ENCODE measurements at regions not wholly inside any gene's neighbourhood (a gene's known extent, or its start where the extent isn't known, plus 50 kb on each side); places are given as distances from the start of the nearest gene placed in this dataset.

DNA sequence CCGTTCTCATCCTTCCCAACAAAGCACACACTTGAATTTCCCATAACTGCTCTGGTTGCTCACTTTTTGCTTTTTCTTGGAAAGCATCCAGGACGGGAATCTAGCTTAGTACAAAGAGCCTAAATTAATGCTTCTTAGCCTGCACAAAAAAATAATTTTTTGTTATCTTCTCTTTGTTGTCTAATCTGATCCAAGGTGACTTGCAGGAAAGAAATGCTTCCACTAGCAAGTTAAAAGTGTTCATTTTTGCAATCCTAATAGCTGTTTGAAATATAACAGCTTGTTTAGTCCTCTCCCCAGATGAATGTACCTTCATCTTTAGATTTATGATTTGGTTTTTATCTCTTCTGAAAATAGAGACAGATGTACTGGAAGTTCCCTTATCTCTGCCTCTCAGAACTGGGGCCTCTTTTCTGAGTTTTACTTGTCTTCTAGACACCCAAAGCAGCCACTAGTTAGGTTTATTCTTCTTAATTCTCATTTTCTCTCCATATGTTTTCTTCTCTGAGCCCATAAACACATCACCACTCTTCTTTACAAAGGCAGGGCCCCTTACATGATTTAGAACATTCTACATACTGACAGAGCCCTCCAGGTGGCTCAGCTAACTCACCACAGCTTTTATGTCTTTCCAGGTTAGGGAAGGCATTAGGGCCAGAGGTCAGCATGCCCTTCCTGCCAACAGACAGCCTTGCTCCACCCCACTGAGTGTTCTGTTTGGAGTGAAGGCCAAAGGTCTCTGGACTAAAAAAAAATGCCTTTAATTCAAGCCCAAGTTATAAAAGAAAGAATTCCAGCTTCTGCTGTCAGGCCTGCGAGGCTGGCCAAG lies 74.7 kb upstream of the MAP4K3 start:
- Histone ChIP-seq H3K27ac (no peak overlapping the region), H3K79me2 (ENCODE audit: low read depth) (no peaks in the 10 kb centered on the region), H3K9me2 (ENCODE audit: insufficient read depth) (no peaks in the 10 kb centered on the region), H3K36me3 (ENCODE audit: low read depth) (no peaks in the 10 kb centered on the region), H2AFZ (no peak overlapping the region), H3K4me2 (no peak overlapping the region), H3K27me3 (ENCODE audit: insufficient read depth, low read depth) (no peaks in the 10 kb centered on the region), H3K4me1 (replicated peaks; ENCODE audit: insufficient read depth) (peaks cover 14% of the 10 kb centered on the region; the same call in 1 of the 2 replicates), H3K4me3 (no peak overlapping the region), H4K20me1 (ENCODE audit: insufficient read depth) (no peaks in the 10 kb centered on the region), H3K9me3 (ENCODE audit: insufficient read depth, low read depth) (no peaks in the 10 kb centered on the region), H3F3A (ENCODE audit: insufficient read depth, low read depth) (no peaks in the 10 kb centered on the region)
- no peak for TF ChIP-seq EZH2 (IDR thresholded peaks at IDR 0.05; ENCODE audit: low read depth)
- TF ChIP-seq, protein P1, sequence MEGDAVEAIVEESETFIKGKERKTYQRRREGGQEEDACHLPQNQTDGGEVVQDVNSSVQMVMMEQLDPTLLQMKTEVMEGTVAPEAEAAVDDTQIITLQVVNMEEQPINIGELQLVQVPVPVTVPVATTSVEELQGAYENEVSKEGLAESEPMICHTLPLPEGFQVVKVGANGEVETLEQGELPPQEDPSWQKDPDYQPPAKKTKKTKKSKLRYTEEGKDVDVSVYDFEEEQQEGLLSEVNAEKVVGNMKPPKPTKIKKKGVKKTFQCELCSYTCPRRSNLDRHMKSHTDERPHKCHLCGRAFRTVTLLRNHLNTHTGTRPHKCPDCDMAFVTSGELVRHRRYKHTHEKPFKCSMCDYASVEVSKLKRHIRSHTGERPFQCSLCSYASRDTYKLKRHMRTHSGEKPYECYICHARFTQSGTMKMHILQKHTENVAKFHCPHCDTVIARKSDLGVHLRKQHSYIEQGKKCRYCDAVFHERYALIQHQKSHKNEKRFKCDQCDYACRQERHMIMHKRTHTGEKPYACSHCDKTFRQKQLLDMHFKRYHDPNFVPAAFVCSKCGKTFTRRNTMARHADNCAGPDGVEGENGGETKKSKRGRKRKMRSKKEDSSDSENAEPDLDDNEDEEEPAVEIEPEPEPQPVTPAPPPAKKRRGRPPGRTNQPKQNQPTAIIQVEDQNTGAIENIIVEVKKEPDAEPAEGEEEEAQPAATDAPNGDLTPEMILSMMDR (conservative IDR thresholded peaks at IDR 0.05), result no peak
- DNase-seq, result no peak
- intact Hi-C loops (cut with micrococcal nuclease; ENCODE audit: unreplicated experiment), result loop anchor here (2.0 kb wide), 2 partner anchors 75 to 185 kb away; partner anchors contain the start of gene MAP4K3
- no TSS peak for BruUV-seq (replicated peaks)
- CTCF ChIA-PET, result no interaction called here
- POLR2A ChIA-PET (ENCODE audit: unreplicated experiment), result no interaction called here

DNA sequence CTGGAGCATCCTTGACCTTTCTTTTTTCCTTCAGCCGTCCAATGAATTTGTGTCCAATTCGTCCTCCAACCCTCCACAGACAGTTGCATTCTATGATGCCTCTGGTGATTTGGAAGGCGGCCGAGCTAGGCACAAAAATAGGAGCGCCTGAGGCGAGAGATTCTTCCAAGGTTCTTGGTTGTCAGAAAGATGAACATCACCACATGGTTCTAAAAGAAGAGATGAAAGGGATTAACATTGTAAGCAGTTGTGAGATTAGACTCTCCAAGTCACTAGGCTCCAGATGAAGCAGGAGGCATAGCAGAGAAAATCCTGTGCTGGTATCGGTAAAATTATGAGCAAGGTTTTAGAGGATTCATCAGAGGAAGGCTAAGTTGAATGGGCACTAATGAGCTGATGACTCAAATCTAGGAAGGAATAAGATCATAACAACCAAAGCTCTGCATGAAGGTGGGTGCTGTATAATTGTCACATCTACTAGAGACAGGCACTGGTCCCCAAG lies 75.4 kb upstream of the MAP4K3 start:
- CTCF ChIA-PET, result interaction anchor here (0.8 kb wide), 1 partner anchor 38 kb away, joined by 3 read pairs; no protein-coding TSS in a partner anchor
- Histone ChIP-seq H3K4me3 (no peak overlapping the region), H3K9me3 (ENCODE audit: insufficient read depth, low read depth) (no peaks in the 10 kb centered on the region), H3F3A (ENCODE audit: insufficient read depth, low read depth) (no peaks in the 10 kb centered on the region), H3K4me2 (no peak overlapping the region), H3K27ac (no peak overlapping the region), H3K79me2 (ENCODE audit: low read depth) (no peaks in the 10 kb centered on the region), H3K27me3 (ENCODE audit: insufficient read depth, low read depth) (no peaks in the 10 kb centered on the region), H4K20me1 (ENCODE audit: insufficient read depth) (no peaks in the 10 kb centered on the region), H3K36me3 (ENCODE audit: low read depth) (no peaks in the 10 kb centered on the region), H3K4me1 (replicated peaks; ENCODE audit: insufficient read depth) (peaks cover 14% of the 10 kb centered on the region; the same call in 1 of the 2 replicates), H3K9me2 (ENCODE audit: insufficient read depth) (no peaks in the 10 kb centered on the region), H2AFZ (no peak overlapping the region)
- POLR2A ChIA-PET (ENCODE audit: unreplicated experiment), result no interaction called here
- no TSS peak for BruUV-seq (replicated peaks)
- intact Hi-C loops (cut with micrococcal nuclease; ENCODE audit: unreplicated experiment), result loop anchor here (2.0 kb wide), 2 partner anchors 76 to 184 kb away; partner anchors contain the start of gene MAP4K3
- TF ChIP-seq EZH2 (IDR thresholded peaks at IDR 0.05; ENCODE audit: low read depth), result no peak
- TF ChIP-seq, protein P1 (conservative IDR thresholded peaks at IDR 0.05), result no peak
- no peak for DNase-seq

DNA sequence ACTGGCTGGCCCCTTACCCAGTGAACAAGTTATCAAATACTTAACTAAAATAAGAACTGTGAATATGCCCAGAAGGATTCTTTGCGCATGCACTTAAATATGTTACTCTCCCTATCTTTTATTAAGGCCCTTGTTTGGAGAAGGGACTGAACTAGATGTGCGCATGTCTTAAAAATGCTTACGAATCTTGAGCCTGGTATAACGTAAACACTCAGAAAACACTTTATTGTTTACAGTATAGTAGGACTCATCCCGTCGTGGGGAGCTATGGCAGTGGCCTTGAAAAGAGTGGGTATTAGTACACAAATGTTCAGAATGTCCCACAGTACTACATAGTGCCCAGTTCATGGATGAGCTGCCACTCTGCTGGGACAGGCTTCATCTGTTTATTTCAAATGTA lies 75.9 kb upstream of the MAP4K3 start:
- peaks cover 14% of the 10 kb centered on the region; the same call in 1 of the 2 replicates for H3K4me1 ChIP-seq (replicated peaks; ENCODE audit: insufficient read depth)
- POLR2A ChIA-PET (ENCODE audit: unreplicated experiment), result no interaction called here

More for the DNA sequence above, 75.9 kb upstream of the MAP4K3 start:
- H3K79me2 ChIP-seq (ENCODE audit: low read depth), result no peaks in the 10 kb centered on the region
- H3K27me3 ChIP-seq (ENCODE audit: insufficient read depth, low read depth), result no peaks in the 10 kb centered on the region
- no peak overlapping the region for H2AFZ ChIP-seq
- H3K27ac ChIP-seq, result no peak overlapping the region
- no peaks in the 10 kb centered on the region for H3K36me3 ChIP-seq (ENCODE audit: low read depth)
- DNase-seq, result no peak
- H4K20me1 ChIP-seq (ENCODE audit: insufficient read depth), result no peaks in the 10 kb centered on the region
- no peak for TF ChIP-seq EZH2 (IDR thresholded peaks at IDR 0.05; ENCODE audit: low read depth)
- TF ChIP-seq, protein P1 (conservative IDR thresholded peaks at IDR 0.05), result no peak
- CTCF ChIA-PET, result interaction anchor here (0.8 kb wide), 1 partner anchor 37 kb away, joined by 3 read pairs; no protein-coding TSS in a partner anchor
- H3K9me2 ChIP-seq (ENCODE audit: insufficient read depth), result no peaks in the 10 kb centered on the region
- H3K9me3 ChIP-seq (ENCODE audit: insufficient read depth, low read depth), result no peaks in the 10 kb centered on the region
- H3K4me3 ChIP-seq, result no peak overlapping the region
- no peaks in the 10 kb centered on the region for H3F3A ChIP-seq (ENCODE audit: insufficient read depth, low read depth)
- intact Hi-C loops (cut with micrococcal nuclease; ENCODE audit: unreplicated experiment), result loop anchor here (1.0 to 2.0 kb wide), 4 partner anchors 55 to 184 kb away; partner anchors contain the start of gene MAP4K3
- no peak overlapping the region for H3K4me2 ChIP-seq
- BruUV-seq (replicated peaks), result no TSS peak
